Thyroid gland (tissue), 4 donors: ENCODE measurements at regions not wholly inside any gene's neighbourhood (a gene's known extent, or its start where the extent isn't known, plus 50 kb on each side); places are given as distances from the start of the nearest gene placed in this dataset.

ENCODE experiments used
- DNase-seq, 2 donors: peaks; one replicate each; pipeline ENCODE4 v3.0.0-alpha.2; 2019
- H3K27ac ChIP-seq, 3 donors: fragments of 200-600 bp; sonication (generic); 1 replicate in 2 of 3; 2 replicates in 1 of 3; pipeline ENCODE4 v1.5.1; 2016 to 2019; ENCODE audit warnings: mild to moderate bottlenecking in 1 of 3, moderate library complexity in 1 of 3
- H3K27me3 ChIP-seq: fragments of 200-600 bp; sonication (generic); one replicate; pipeline ENCODE4 v1.5.1; 2019
- H3K36me3 ChIP-seq, 2 donors: fragments of 200-600 bp; sonication (generic); one replicate each; pipeline ENCODE4 v1.5.1; 2016 to 2019
- H3K4me1 ChIP-seq, 2 donors: fragments of 200-600 bp; sonication (generic); one replicate each; pipeline ENCODE4 v1.5.1; 2017 to 2019
- H3K4me3 ChIP-seq, 3 donors: fragments of 200-600 bp; sonication (generic); replicated peaks in 1 of 3; 1 replicate in 2 of 3; 2 replicates in 1 of 3; pipeline ENCODE4 v1.5.1; 2016; ENCODE audit warnings: mild to moderate bottlenecking in 1 of 3
- H3K9me3 ChIP-seq: fragments of 200-600 bp; sonication (generic); one replicate; pipeline ENCODE4 v1.5.1; 2017
- POLR2A ChIP-seq, 2 donors: fragments of 450-650 bp; IDR thresholded peaks; one replicate each; pipeline ENCODE4 v1.6.1; 2017; ENCODE audit warnings: antibody characterized with exemption in 2 of 2, mild to moderate bottlenecking in 2 of 2, moderate library complexity in 1 of 2
- WGBS, 2 donors: methylation state at CpG; one replicate each; pipeline ENCODE4 v1.1.5; 2017; 5-methylcytosine and 5-hydroxymethylcytosine counted together
- intact Hi-C: fragments of 100-400 bp; cut with DNase I; formaldehyde crosslinking; loops from one replicate; pipeline ENCODE4 v1.15.1; 2023
- TF ChIP-seq, protein P1 (sequence below), 6 experiments: fragments of 200-600 bp in 3 of 6; fragments of 450-650 bp in 3 of 6; sonication (generic) in 3 of 6; IDR thresholded peaks; one replicate each; pipeline ENCODE4 v1.5.1; 2016 to 2019; ENCODE audit warnings: antibody characterized with exemption in 6 of 6, mild to moderate bottlenecking in 2 of 6, inconsistent platforms in 1 of 6, moderate library complexity in 1 of 6

DNA sequence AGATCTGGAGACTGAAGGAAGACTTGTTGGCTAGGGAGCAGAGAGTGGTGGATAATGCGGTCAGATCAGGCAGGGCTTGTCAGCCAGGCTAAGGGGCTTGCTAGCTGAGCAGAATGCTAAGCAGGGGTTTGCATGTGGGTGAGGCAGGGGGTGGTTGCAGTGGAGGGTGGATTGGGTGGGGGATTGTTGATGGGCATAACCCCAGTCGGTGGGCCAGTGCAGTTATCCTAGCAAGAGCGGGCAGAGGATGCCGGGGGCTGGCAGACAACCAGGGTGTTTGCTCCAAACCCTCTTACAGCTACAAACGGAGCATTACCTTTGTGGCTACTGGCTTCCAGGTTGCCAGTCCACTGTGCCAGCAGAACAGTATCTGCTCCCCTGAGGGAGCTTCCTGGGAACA, 131.5 kb upstream of the LGALSL start:
- Histone ChIP-seq H3K27me3 (no peaks in the 10 kb centered on the region), H3K4me1 (no peaks in the 10 kb centered on the region), H3K27ac (no peak overlapping the region), H3K4me3 (no peak overlapping the region), H3K36me3 (no peaks in the 10 kb centered on the region), H3K9me3 (no peaks in the 10 kb centered on the region)
- TF ChIP-seq, protein P1, sequence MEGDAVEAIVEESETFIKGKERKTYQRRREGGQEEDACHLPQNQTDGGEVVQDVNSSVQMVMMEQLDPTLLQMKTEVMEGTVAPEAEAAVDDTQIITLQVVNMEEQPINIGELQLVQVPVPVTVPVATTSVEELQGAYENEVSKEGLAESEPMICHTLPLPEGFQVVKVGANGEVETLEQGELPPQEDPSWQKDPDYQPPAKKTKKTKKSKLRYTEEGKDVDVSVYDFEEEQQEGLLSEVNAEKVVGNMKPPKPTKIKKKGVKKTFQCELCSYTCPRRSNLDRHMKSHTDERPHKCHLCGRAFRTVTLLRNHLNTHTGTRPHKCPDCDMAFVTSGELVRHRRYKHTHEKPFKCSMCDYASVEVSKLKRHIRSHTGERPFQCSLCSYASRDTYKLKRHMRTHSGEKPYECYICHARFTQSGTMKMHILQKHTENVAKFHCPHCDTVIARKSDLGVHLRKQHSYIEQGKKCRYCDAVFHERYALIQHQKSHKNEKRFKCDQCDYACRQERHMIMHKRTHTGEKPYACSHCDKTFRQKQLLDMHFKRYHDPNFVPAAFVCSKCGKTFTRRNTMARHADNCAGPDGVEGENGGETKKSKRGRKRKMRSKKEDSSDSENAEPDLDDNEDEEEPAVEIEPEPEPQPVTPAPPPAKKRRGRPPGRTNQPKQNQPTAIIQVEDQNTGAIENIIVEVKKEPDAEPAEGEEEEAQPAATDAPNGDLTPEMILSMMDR (IDR thresholded peaks at IDR 0.05) = no peak
- no peak for TF ChIP-seq POLR2A (IDR thresholded peaks at IDR 0.05)
- WGBS, 2 donors = 72 to 92% methylated on average over 5 of the region's 5 CpGs
- intact Hi-C loops = loop anchor here (10.0 kb wide), 1 partner anchor 542 kb away; no protein-coding TSS in a partner anchor
- DNase-seq = no peak

DNA sequence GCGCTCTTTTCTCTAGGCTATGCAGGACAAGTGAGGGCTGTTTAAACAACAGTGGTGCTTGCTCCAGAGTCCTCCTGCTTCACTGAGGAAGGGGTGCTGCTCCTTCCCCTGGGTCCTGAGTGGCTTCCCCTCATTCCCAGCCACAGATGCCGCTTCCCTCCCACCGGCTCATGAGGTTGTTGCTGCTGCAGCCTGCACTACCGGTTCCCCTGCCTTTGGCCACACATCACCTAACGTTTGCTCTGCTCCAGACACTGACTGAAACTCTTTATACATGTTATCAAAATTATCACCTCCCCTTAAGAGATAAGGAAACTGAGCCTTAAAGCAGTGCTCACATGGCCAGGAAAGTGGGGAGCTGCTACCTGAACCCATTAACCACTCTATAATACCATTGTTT, 130.8 kb upstream of the LGALSL start:
- H3K27me3 ChIP-seq = no peaks in the 10 kb centered on the region
- no peak overlapping the region for H3K27ac ChIP-seq
- H3K36me3 ChIP-seq = no peaks in the 10 kb centered on the region
- DNase-seq = no peak
- TF ChIP-seq, protein P1 (IDR thresholded peaks at IDR 0.05) = no peak
- TF ChIP-seq POLR2A (IDR thresholded peaks at IDR 0.05) = no peak
- H3K4me3 ChIP-seq = no peak overlapping the region
- 35 to 43% methylated on average over 5 of the region's 5 CpGs for WGBS, 2 donors
- no peaks in the 10 kb centered on the region for H3K9me3 ChIP-seq
- no peaks in the 10 kb centered on the region for H3K4me1 ChIP-seq
- intact Hi-C loops = loop anchor here (10.0 kb wide), 1 partner anchor 542 kb away; no protein-coding TSS in a partner anchor

GRCh38 chr2:64324746-64325410, 129.1 kb upstream of the LGALSL start:
- intact Hi-C loops = loop anchor here (10.0 kb wide), 1 partner anchor 540 kb away; no protein-coding TSS in a partner anchor
- H3K27me3 ChIP-seq = no peaks in the 10 kb centered on the region
- 83 to 92% methylated on average over 10 of the region's 10 CpGs for WGBS, 2 donors
- no peaks in the 10 kb centered on the region for H3K36me3 ChIP-seq
- no peaks in the 10 kb centered on the region for H3K4me1 ChIP-seq
- DNase-seq = no peak
- H3K27ac ChIP-seq = no peak overlapping the region
- H3K9me3 ChIP-seq = no peaks in the 10 kb centered on the region
- H3K4me3 ChIP-seq = no peak overlapping the region
- TF ChIP-seq, protein P1 (IDR thresholded peaks at IDR 0.05) = no peak
- no peak for TF ChIP-seq POLR2A (IDR thresholded peaks at IDR 0.05)

DNA sequence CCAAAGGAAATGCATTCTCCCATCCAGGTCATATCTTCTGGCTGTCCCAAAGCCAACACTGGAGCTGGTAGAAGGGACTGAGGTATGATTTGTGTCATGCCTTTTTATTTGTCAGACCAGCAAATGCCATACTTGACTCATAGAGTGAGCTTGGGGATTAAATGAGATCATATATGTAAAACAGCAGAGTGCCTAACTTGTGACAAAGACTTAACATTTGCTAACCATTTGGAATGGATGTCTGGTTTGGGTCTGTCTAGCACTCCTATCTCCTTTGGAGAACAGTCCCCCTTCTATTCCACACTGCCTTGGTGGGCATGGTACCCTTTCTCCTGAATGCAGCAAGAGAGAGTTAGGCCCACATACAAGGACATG, 128.5 kb upstream of the LGALSL start:
- H3K4me3 ChIP-seq = no peak overlapping the region
- TF ChIP-seq POLR2A (IDR thresholded peaks at IDR 0.05) = no peak
- TF ChIP-seq, protein P1 (IDR thresholded peaks at IDR 0.05) = no peak
- peaks cover 0 to 4% of the 10 kb centered on the region in 2 donors for H3K4me1 ChIP-seq
- no peak overlapping the region for H3K27ac ChIP-seq
- H3K36me3 ChIP-seq = no peaks in the 10 kb centered on the region
- H3K27me3 ChIP-seq = no peaks in the 10 kb centered on the region
- intact Hi-C loops = loop anchor here (10.0 kb wide), 1 partner anchor 539 kb away; no protein-coding TSS in a partner anchor
- no peak for DNase-seq
- no peaks in the 10 kb centered on the region for H3K9me3 ChIP-seq

GRCh38 chr2:64325852-64326577, 127.9 kb upstream of the LGALSL start:
- intact Hi-C loops = loop anchor here (10.0 kb wide), 1 partner anchor 539 kb away; no protein-coding TSS in a partner anchor
- no peak for DNase-seq
- H3K27me3 ChIP-seq = no peaks in the 10 kb centered on the region
- no peaks in the 10 kb centered on the region for H3K9me3 ChIP-seq
- H3K4me1 ChIP-seq = peaks cover 1 to 8% of the 10 kb centered on the region in 2 donors
- WGBS, 2 donors = 88 to 92% methylated on average over 8 of the region's 8 CpGs
- H3K36me3 ChIP-seq = no peaks in the 10 kb centered on the region
- no peak overlapping the region for H3K27ac ChIP-seq
- no peak for TF ChIP-seq POLR2A (IDR thresholded peaks at IDR 0.05)
- TF ChIP-seq, protein P1 (IDR thresholded peaks at IDR 0.05) = no peak
- no peak overlapping the region for H3K4me3 ChIP-seq
